Adrenal gland (tissue), 9 donors: ENCODE measurements at regions not wholly inside any gene's neighbourhood (a gene's known extent, or its start where the extent isn't known, plus 50 kb on each side); places are given as distances from the start of the nearest gene placed in this dataset.

Experiments
- DNase-seq, 7 donors: peaks; one replicate each; pipeline ENCODE4 v3.0.0-alpha.2; 2019 to 2020
- H3K27ac ChIP-seq, 5 donors: fragments of 200-600 bp; sonication (generic) in 4 of 5; 1 replicate in 3 of 5; 2 replicates in 2 of 5; pipeline versions ENCODE4 v1.5.1 to v1.8.0; 2016 to 2020; ENCODE audit warnings: mild to moderate bottlenecking in 1 of 5
- H3K27me3 ChIP-seq: fragments of 200-600 bp; 2 replicates; pipeline ENCODE4 v1.8.0; 2021
- H3K36me3 ChIP-seq, 2 donors: fragments of 200-600 bp; replicated peaks in 1 of 2; 1 replicate in 1 of 2; 2 replicates in 1 of 2; pipeline versions ENCODE4 v1.5.1 to v1.8.0; 2018 to 2022
- H3K4me1 ChIP-seq, 2 donors: fragments of 200-600 bp; replicated peaks in 1 of 2; 1 replicate in 1 of 2; 2 replicates in 1 of 2; pipeline versions ENCODE4 v1.5.1 to v1.8.0; 2018 to 2021
- H3K4me3 ChIP-seq, 4 donors: fragments of 200-600 bp; sonication (generic) in 3 of 4; one replicate each; pipeline ENCODE4 v1.5.1; 2016 to 2018
- H3K9me3 ChIP-seq, 3 donors: fragments of 200-600 bp; sonication (generic) in 1 of 3; replicated peaks in 1 of 3; 1 replicate in 2 of 3; 2 replicates in 1 of 3; pipeline versions ENCODE4 v1.5.1 to v1.8.0; 2016 to 2021
- POLR2A ChIP-seq, 2 donors: fragments of 450-650 bp; IDR thresholded peaks; one replicate each; pipeline ENCODE4 v1.6.1; 2017; ENCODE audit warnings: antibody characterized with exemption in 2 of 2, mild to moderate bottlenecking in 2 of 2, moderate library complexity in 1 of 2
- WGBS, 4 donors: extraction: QIAGEN DNeasy Blood & Tissue Kit in 2 of 4; methylation state at CpG; one replicate each; pipeline versions ENCODE4 v1.1.5 to v1.1.7; 2013 to 2017; 5-methylcytosine and 5-hydroxymethylcytosine counted together
- intact Hi-C, 2 donors: fragments of 100-400 bp; cut with DNase I; formaldehyde crosslinking; loops; one replicate each; pipeline versions ENCODE4 v1.14.1 to v1.15.0; 2022 to 2023
- TF ChIP-seq, protein P1 (sequence below), 6 experiments: fragments of 450-650 bp in 4 of 6; fragments of 200-600 bp in 2 of 6; sonication (generic) in 1 of 6; IDR thresholded peaks; 1 replicate in 5 of 6; 2 replicates in 1 of 6; pipeline versions ENCODE4 v1.5.1 to v1.8.0; 2016 to 2021; ENCODE audit warnings: antibody characterized with exemption in 6 of 6, mild to moderate bottlenecking in 2 of 6, moderate library complexity in 1 of 6
- donor health status: healthy with polysubstance abuse.
- donor health status: Bipolar disorder and iron deficiency.
- donor health status: DM: yes; HTN: yes; CAD: no.
- donor health status: DM: no; HTN: no; CAD: no.
- donor health status: DM: no; HTN: no; CAD: no.

DNA sequence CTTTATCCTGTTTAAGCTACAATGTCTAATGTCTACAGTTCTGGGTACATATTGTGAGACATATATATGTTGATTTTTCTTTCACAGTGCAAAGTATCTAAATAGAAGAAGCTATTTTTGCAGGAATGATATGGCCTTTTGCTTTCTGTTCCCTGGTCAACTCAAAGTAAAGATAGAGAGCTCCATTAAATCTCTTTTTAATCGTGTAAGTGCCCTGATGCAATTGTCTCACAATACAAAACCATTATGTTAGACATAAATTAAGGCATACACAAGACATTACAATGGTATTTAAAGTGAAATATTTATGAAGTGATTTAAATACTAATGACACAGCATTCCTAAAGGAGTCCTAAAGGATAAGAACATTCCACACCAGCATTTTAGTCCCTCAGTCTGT is 1559.7 kb upstream of the AGA start:
- TF ChIP-seq, protein P1, sequence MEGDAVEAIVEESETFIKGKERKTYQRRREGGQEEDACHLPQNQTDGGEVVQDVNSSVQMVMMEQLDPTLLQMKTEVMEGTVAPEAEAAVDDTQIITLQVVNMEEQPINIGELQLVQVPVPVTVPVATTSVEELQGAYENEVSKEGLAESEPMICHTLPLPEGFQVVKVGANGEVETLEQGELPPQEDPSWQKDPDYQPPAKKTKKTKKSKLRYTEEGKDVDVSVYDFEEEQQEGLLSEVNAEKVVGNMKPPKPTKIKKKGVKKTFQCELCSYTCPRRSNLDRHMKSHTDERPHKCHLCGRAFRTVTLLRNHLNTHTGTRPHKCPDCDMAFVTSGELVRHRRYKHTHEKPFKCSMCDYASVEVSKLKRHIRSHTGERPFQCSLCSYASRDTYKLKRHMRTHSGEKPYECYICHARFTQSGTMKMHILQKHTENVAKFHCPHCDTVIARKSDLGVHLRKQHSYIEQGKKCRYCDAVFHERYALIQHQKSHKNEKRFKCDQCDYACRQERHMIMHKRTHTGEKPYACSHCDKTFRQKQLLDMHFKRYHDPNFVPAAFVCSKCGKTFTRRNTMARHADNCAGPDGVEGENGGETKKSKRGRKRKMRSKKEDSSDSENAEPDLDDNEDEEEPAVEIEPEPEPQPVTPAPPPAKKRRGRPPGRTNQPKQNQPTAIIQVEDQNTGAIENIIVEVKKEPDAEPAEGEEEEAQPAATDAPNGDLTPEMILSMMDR (IDR thresholded peaks at IDR 0.05) = no peak
- no peak for TF ChIP-seq POLR2A (IDR thresholded peaks at IDR 0.05)
- intact Hi-C loops = no loop called here
- no peaks in the 10 kb centered on the region for H3K27me3 ChIP-seq
- no peak overlapping the region for H3K4me3 ChIP-seq
- H3K27ac ChIP-seq = no peak overlapping the region
- no peaks in the 10 kb centered on the region for H3K9me3 ChIP-seq
- H3K4me1 ChIP-seq = no peaks in the 10 kb centered on the region
- no peaks in the 10 kb centered on the region for H3K36me3 ChIP-seq
- DNase-seq = no peak
- WGBS, 4 donors = 51 to 62% (median 56%) methylated on average over 1 of the region's 1 CpG

DNA sequence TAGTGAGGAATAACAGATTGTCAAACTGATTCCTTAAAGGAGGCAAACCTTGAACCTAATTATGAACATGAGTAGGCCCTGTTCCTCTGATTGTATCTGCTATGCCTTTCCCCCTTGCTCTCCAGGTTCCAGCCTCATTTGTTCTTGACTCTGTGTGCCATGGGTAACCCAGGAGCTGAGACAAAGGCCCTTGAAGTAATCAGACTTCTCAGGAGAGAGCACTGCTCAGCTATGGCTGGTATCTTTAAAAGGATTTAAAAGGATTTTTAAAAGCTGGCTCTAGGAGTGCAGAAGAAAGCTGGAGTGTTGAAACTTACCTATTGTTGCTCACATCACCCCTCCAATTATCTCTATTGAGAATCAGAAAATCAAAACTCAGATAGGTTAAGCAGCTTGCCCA is 1565.5 kb upstream of the AGA start:
- Histone ChIP-seq H3K27ac (no peak overlapping the region), H3K4me1 (no peaks in the 10 kb centered on the region), H3K27me3 (no peaks in the 10 kb centered on the region), H3K9me3 (no peaks in the 10 kb centered on the region), H3K36me3 (no peaks in the 10 kb centered on the region), H3K4me3 (no peak overlapping the region)
- no peak for TF ChIP-seq POLR2A (IDR thresholded peaks at IDR 0.05)
- TF ChIP-seq, protein P1 (IDR thresholded peaks at IDR 0.05) = no peak
- no peak for DNase-seq
- intact Hi-C loops = no loop called here

GRCh38 chr4:179017581-179017980 is 1575.3 kb upstream of the AGA start:
- Histone ChIP-seq H3K36me3 (no peaks in the 10 kb centered on the region), H3K4me3 (no peak overlapping the region), H3K27me3 (no peaks in the 10 kb centered on the region), H3K4me1 (no peaks in the 10 kb centered on the region), H3K27ac (no peak overlapping the region), H3K9me3 (no peaks in the 10 kb centered on the region)
- no peak for DNase-seq
- 77 to 87% (median 83%) methylated on average over 6 to 8 of the region's 8 CpGs for WGBS, 4 donors
- TF ChIP-seq, protein P1 (IDR thresholded peaks at IDR 0.05) = no peak
- no peak for TF ChIP-seq POLR2A (IDR thresholded peaks at IDR 0.05)
- intact Hi-C loops = no loop called here

- Histone ChIP-seq H3K9me3 (no peaks in the 10 kb centered on the region), H3K4me1 (no peaks in the 10 kb centered on the region), H3K4me3 (no peak overlapping the region), H3K27ac (no peak overlapping the region), H3K36me3 (no peaks in the 10 kb centered on the region), H3K27me3 (no peaks in the 10 kb centered on the region)
- DNase-seq = no peak
- intact Hi-C loops = no loop called here
- TF ChIP-seq, protein P1 (IDR thresholded peaks at IDR 0.05) = no peak
- TF ChIP-seq POLR2A (IDR thresholded peaks at IDR 0.05) = no peak
- WGBS, 4 donors = 61 to 83% (median 69%) methylated on average over 4 of the region's 4 CpGs
Observed at GRCh38 chr4:179027569-179027968, 1585.3 kb upstream of the AGA start.
